ENCODE measurements at regions not wholly inside any gene's neighbourhood (a gene's known extent, or its start where the extent isn't known, plus 50 kb on each side); places are given as distances from the start of the nearest gene placed in this dataset.

DNA sequence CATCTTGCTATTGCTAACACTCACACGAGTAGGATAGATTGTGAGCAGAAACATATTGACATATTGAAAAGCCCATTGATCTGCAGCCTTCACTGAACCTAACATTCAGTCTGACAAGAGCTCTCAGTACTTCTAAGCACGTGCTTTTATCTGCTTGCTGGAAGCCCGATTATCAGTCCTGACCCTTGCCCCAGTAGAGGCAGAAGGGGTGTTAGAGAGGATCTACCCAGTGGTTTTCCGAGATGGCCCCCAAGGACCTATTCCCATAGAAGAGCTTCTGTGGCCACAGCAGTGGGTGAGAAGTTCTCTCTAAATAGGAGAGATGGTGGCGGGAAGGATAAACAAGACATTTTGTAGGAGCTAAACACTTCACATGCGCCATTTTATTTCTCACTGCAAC is 290.9 kb upstream of the MAF start:
- no peak for TF ChIP-seq GATA2 (IDR thresholded peaks at IDR 0.05; ENCODE audit: low read depth, low read length)
- TF ChIP-seq GATA3 (IDR thresholded peaks at IDR 0.05; ENCODE audit: low read depth, low read length), result no peak

DNA sequence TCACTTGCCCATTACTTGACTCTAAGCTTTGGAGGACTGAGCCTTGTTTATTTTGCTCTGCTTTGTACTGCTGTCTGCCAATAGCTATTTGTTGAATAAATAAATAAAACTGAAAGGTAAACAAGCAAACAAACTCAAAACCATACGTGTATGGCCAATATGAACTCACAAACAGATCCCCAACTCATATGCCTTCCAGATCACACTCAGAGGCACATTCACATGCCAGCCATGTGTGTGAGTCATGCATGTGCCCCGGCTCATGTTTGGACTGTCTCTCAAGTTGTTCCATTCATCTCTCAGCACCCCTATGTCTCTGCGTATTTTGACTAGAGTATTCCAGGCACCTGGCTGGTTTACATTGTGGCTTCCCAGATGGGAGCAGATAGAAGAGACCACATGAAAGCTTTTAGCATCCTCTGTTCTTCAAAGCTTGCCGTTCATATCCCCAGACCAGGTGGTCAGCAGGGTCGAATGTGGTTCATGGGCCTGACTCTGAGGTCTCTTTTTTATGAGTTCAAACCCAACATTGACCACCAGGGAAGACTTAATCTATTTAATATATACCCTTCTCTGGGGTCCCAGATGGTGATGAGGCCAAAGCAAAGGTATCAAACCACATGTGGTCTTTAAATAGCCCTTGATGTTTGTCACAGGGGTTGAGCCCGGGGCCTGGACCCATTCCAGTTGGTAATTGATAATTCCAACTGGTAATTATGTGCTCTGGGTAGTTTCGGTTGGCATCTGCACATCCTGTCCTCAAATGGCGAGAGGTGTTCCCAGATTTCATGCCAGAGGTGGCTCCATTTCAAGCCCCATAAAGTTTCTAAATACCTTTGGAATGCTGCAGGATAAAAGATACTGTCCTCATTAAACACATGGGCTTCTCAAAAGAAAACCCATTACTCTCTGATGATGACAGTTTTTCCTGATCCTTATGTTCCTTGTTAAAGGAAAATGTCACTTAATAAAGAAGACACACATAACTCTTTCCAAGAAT is 287.3 kb upstream of the MAF start:
- TF ChIP-seq GATA3 (IDR thresholded peaks at IDR 0.05; ENCODE audit: low read depth, low read length) (no peak), GATA2 (IDR thresholded peaks at IDR 0.05; ENCODE audit: low read depth, low read length) (no peak)

DNA sequence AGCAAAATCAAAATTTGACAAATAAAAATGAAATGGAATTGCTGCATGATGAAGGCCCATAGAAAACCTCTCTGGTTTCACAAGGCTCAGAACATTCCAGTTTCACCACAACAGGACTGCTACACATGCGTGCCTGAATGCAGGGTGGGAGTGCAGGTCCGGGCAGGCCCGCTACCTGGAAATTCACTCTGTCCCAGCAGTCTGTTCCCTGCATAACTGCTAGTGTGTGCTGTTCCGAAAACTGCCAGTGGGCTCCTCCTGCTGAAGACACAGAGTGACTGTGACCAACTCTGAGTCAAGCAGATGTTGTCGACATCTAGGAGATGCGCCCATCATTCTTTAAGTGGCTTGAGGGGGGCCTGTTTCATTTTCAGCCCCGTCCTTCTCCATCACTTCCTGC is 284.8 kb upstream of the MAF start:
- TF ChIP-seq GATA3 (IDR thresholded peaks at IDR 0.05; ENCODE audit: low read depth, low read length), result no peak
- no peak for TF ChIP-seq GATA2 (IDR thresholded peaks at IDR 0.05; ENCODE audit: low read depth, low read length)

DNA sequence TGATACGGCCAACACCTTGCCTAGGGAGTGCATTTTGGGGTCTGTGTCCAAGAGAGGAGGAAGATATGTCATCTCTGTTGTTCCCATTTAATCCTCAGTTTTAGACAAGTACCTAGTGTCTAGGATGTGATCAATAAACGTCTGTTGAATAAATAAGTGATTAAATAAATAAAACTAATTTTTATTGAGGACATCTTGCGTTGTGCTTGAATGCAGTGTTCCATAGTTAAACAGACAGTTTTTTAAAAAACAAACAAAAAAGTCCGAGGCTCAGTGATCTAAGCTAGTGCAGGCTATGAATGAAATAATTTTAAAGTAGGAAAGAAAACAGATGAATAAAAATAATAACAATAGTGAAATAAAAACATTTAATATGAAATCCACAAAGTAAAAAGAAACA is 283.0 kb upstream of the MAF start:
- TF ChIP-seq GATA3 (IDR thresholded peaks at IDR 0.05; ENCODE audit: low read depth, low read length) (no peak), GATA2 (IDR thresholded peaks at IDR 0.05; ENCODE audit: low read depth, low read length) (no peak)

DNA sequence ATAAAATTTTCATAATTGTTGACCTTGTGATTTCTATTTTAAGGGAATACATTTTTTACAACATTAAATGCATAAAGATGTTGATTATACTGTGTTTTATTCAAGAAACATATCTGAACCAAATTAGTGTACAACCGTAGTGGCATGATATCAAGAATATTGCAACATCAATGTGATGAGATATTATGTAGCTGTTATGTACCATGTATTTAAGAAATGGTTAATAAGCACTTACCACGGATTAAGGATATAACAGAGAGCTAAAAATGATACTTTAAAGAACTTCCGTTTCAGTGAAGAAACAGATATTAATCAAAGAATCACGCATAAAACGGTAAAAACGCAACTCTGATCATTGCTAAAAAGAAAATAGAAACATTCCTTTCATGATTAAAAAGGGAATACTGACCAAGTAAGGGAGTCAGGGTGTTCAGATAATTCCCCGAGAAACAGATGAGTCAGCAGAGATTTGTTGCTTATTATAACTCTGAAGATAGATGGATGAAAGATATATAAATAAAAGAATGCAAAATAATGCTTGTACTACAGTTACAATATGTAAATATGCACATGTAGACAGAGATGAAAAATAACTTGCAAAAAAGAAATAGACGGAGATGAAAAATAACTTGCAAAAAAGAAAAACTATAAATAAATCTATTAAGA is 281.9 kb upstream of the MAF start:
- no peak for TF ChIP-seq GATA3 (IDR thresholded peaks at IDR 0.05; ENCODE audit: low read depth, low read length)
- no peak for TF ChIP-seq GATA2 (IDR thresholded peaks at IDR 0.05; ENCODE audit: low read depth, low read length)

DNA sequence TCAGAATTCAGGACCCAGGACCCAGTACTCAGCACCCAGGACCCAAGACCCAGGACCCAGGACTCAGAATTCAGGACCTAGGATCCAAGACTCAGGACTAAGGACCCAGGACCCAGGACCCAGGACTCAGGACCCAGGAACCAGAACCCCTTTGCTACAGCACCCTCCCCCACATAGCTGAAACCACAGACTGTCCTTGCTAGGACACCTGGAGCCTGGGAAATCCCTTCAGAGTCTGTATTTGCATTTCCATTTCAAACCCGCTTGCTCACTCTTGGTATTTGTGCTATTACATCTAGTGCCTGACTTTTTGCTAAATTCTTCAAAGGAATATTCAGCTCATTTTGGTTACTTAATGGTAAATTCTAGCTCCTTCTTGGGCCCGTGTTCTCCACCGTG is 275.8 kb upstream of the MAF start:
- TF ChIP-seq GATA2 (IDR thresholded peaks at IDR 0.05; ENCODE audit: low read depth, low read length) (no peak), GATA3 (IDR thresholded peaks at IDR 0.05; ENCODE audit: low read depth, low read length) (no peak)

DNA sequence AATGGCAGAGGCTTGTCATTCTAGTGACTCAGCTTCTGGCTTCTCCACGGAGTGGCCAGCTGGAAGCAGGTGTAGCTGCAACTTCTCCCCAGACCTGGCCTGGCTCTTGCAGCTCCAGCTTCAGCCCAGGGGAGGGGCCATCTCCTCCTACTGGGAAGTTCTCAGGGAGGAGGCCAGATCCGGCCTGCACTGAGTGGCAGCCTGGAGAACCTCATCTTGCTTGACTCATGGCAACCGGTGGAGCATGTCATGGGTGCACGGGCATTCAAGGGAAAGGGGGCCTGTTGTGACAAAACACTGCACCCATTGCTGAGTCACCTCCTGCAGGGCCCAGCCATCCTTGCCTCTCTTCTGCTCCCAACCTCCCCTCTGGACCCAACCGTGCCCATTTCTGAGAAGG is 273.9 kb upstream of the MAF start:
- TF ChIP-seq GATA3 (IDR thresholded peaks at IDR 0.05; ENCODE audit: low read depth, low read length) (no peak), GATA2 (IDR thresholded peaks at IDR 0.05; ENCODE audit: low read depth, low read length) (no peak)

DNA sequence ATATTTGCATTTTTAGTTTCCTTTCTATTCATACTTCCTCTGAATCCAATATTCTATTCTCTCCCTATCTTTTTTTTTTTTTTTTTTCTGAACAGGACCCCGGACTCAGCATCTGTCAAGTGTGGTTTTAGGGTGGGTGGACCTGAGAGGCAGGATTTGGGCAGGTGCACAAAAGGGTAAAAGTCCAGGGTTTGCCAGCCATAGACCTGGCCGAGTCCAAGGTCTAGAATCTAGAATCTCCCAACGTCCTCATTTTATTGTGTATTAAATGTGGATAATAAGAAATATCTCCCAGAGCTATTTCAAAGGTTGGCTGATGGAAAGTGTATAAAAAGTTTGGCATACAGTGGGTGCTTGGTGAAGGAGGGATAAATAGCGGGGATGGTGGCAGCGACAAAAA is 273.3 kb upstream of the MAF start:
- TF ChIP-seq GATA3 (IDR thresholded peaks at IDR 0.05; ENCODE audit: low read depth, low read length) (no peak), GATA2 (IDR thresholded peaks at IDR 0.05; ENCODE audit: low read depth, low read length) (no peak)

DNA sequence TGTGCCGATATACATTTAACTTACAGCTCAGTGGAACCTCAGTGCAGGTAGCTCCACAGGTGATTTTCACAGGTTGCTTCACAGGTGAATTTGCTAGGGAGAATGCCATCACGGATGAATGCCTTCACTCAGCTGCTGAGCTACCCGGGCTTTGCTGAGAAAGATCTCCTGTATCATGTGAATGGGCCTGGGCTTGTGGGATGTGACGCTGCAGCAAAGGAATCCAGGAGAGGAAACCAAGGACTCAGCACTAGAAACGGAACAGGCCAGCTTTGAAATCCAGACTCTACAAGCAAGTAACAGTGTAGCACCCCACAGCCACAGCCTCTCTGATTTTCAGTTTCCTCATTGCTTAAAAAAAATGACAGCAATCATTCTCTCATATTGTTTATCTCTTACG is 271.4 kb upstream of the MAF start:
- TF ChIP-seq GATA2 (IDR thresholded peaks at IDR 0.05; ENCODE audit: low read depth, low read length) (no peak), GATA3 (IDR thresholded peaks at IDR 0.05; ENCODE audit: low read depth, low read length) (no peak)

DNA sequence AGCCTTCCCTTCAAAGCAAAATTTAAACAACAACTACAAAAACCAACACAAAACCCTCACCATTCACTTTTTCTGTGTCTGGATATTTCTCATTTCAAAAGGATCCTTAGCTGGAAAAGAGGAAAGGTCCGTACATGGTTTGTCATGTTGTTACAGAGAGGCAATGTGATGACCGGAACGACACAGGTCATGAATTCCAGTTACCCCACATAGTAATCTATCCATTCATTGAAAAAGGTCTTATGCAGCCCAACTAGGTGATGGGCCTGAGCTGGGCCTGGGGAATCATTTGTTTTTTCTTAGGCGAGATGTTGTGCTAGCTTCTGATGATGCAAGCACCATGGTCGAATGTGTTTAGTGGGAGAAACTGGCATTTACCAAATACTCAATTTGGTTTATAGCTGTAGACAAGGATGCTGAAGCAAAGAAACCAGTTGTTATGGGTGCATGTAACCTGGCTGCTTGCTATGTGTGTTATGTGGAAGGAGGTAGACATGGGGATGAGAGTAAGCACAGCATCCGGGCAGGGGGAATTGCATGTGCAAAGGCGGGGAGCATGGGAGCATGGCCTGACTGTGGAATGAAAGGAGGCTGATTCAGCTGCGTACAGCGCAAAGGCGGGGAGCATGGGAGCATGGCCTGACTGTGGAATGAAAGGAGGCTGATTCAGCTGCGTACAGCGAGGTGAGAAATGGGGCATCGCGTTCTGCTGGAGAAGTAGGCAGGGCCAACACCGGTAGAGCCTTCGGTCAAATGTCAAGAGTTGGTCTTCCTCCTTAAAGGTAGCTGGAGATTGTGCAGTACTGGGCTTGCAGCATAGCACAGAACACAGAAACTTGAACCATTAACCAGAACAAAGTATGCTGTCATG is 269.7 kb upstream of the MAF start:
- TF ChIP-seq GATA2 (IDR thresholded peaks at IDR 0.05; ENCODE audit: low read depth, low read length) (no peak), GATA3 (IDR thresholded peaks at IDR 0.05; ENCODE audit: low read depth, low read length) (no peak)

DNA sequence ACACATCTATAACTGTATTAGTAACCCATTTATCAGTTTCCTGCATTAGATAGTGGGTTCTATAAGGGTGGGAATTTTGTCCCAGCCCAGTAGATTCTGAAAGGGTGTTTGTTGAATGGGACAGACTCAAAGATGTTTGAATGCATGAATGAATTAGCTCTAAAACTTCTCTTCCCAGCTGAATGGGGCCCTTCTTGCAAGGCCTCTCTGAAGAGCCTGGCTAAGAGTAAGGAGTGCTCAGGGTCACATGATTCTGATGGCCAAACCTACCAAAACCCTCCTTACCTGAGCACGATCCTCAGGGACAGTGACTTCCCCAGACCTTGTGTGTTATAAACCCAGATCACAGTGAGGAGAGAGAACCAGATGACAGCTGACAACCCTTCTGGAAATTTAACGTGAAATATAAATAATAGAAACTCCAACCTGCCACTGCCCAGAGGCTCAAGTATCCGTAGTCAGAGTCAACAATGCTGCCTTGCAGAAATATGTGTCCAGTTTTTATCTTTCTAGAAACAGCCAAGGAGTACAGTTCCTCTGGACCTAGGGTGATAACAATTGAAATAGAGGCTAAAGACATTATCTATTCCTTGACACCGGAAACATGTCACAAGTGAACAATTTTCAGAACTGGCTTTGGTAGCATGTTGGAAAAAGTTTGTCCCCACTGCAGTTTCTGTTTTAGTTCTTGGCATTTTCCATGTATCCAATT is 268.9 kb upstream of the MAF start:
- TF ChIP-seq GATA2 (IDR thresholded peaks at IDR 0.05; ENCODE audit: low read depth, low read length) (no peak), GATA3 (IDR thresholded peaks at IDR 0.05; ENCODE audit: low read depth, low read length) (no peak)

DNA sequence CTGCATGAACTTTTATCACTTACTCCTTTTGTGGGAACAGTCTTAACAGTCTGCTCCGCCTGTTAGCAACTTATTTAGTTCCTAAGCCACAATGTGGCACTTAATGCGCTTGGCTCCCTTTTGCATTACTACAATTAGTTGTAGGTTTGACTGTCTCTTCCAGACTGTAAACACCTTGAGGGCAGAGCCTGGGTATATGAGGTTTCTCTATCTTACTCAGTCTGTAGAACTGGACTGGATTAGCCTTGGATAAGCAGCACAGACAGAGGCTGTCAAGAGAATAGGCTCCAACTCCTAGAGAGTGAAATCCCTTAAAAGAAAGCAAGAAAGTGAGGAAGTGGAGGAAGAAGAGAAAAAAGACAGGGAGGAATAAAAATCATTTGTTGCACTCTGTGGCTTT is 268.3 kb upstream of the MAF start:
- no peak for TF ChIP-seq GATA2 (IDR thresholded peaks at IDR 0.05; ENCODE audit: low read depth, low read length)
- no peak for TF ChIP-seq GATA3 (IDR thresholded peaks at IDR 0.05; ENCODE audit: low read depth, low read length)

DNA sequence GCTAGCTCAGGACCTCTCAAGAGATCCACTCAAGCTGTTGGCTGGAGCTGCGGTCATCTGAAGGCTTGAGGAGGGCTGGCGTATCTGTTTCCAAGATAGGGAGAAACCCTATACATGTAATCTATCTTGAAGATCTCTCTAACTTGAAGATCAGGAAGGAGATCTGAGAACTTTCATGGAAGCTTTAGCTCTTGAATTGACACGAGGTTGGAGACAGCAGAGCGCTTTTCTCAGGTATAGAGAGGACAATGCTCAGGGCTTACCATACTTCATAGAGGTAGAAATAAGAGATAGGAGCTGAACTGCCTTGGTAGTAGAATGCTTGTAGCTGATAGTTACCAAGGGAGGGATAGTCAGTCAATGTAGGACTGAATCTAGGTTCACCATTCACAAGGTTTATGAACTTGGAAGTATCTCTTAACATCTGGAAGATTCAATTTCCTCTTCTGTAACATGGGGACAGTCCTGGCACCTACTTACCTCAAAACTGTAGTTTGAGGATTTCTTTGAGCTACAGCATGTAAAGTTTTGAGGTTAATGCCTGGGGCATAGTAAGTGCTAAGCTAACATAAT is 267.0 kb upstream of the MAF start:
- TF ChIP-seq GATA2 (IDR thresholded peaks at IDR 0.05; ENCODE audit: low read depth, low read length), result no peak
- TF ChIP-seq GATA3 (IDR thresholded peaks at IDR 0.05; ENCODE audit: low read depth, low read length), result no peak
